ENCODE measurements at regions not wholly inside any gene's neighbourhood (a gene's known extent, or its start where the extent isn't known, plus 50 kb on each side); places are given as distances from the start of the nearest gene placed in this dataset.

- BruUV-seq (replicated peaks): no TSS peak
- no peak for DNase-seq
- H3K4me2 ChIP-seq: no peak overlapping the region
- intact Hi-C loops (cut with micrococcal nuclease; ENCODE audit: unreplicated experiment): no loop called here
- H3K4me3 ChIP-seq: no peak overlapping the region
- ChIA-PET CTCF (no interaction called here), POLR2A (ENCODE audit: unreplicated experiment) (no interaction called here)
- H3K4me1 ChIP-seq (replicated peaks; ENCODE audit: insufficient read depth): no peaks in the 10 kb centered on the region
- H3K36me3 ChIP-seq (ENCODE audit: low read depth): no peaks in the 10 kb centered on the region
- H3F3A ChIP-seq (ENCODE audit: insufficient read depth, low read depth): no peaks in the 10 kb centered on the region
- no peaks in the 10 kb centered on the region for H3K9me2 ChIP-seq (ENCODE audit: insufficient read depth)
- H3K27ac ChIP-seq: no peak overlapping the region
- no peak overlapping the region for H2AFZ ChIP-seq
- no peaks in the 10 kb centered on the region for H4K20me1 ChIP-seq (ENCODE audit: insufficient read depth)
- H3K9me3 ChIP-seq (ENCODE audit: insufficient read depth, low read depth): 0 out of 2 replicates have a peak, but pooled peaks cover 3% of the 10 kb centered on the region
- TF ChIP-seq CTCF (conservative IDR thresholded peaks at IDR 0.05) (no peak), EZH2 (IDR thresholded peaks at IDR 0.05; ENCODE audit: low read depth) (no peak)
- H3K27me3 ChIP-seq (ENCODE audit: insufficient read depth, low read depth): no peaks in the 10 kb centered on the region
- H3K79me2 ChIP-seq (ENCODE audit: low read depth): no peaks in the 10 kb centered on the region
Measured at GRCh38 chr1:193827516-193827915, 641.1 kb upstream of the B3GALT2 start.

DNA sequence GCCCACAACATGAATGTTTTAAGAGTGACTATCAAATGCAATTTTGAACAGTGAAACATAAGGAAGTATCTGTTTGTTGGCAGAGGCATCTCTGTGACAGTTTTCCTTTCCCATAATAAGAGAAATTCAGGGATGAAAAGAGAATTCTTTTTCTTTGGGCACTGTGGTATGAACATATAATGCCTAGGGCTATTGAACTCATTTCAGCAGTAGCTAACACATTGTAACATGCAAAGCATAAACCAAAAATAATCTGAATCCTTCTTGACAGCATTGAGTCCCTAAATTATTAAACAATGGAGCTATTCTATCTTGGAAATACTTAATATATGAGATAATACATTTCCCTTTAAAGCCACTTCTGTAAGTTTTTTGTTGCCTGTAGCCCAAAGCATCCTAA lies 633.0 kb upstream of the B3GALT2 start:
- TF ChIP-seq EZH2 (IDR thresholded peaks at IDR 0.05; ENCODE audit: low read depth) (no peak), CTCF (conservative IDR thresholded peaks at IDR 0.05) (no peak)
- BruUV-seq (replicated peaks): no TSS peak
- H3K4me2 ChIP-seq: no peak overlapping the region
- no peak for DNase-seq
- CTCF ChIA-PET: interaction anchor here (0.5 kb wide), 1 partner anchor 24 kb away, joined by 5 read pairs; no protein-coding TSS in a partner anchor
- no peaks in the 10 kb centered on the region for H3K9me3 ChIP-seq (ENCODE audit: insufficient read depth, low read depth)
- no peaks in the 10 kb centered on the region for H3K79me2 ChIP-seq (ENCODE audit: low read depth)
- H3K4me1 ChIP-seq (replicated peaks; ENCODE audit: insufficient read depth): no peaks in the 10 kb centered on the region
- no peaks in the 10 kb centered on the region for H3K36me3 ChIP-seq (ENCODE audit: low read depth)
- H3K27me3 ChIP-seq (ENCODE audit: insufficient read depth, low read depth): no peaks in the 10 kb centered on the region
- H2AFZ ChIP-seq: no peak overlapping the region
- no peak overlapping the region for H3K27ac ChIP-seq
- no peaks in the 10 kb centered on the region for H3K9me2 ChIP-seq (ENCODE audit: insufficient read depth)
- intact Hi-C loops (cut with micrococcal nuclease; ENCODE audit: unreplicated experiment): no loop called here
- H4K20me1 ChIP-seq (ENCODE audit: insufficient read depth): no peaks in the 10 kb centered on the region
- POLR2A ChIA-PET (ENCODE audit: unreplicated experiment): no interaction called here
- no peak overlapping the region for H3K4me3 ChIP-seq
- H3F3A ChIP-seq (ENCODE audit: insufficient read depth, low read depth): no peaks in the 10 kb centered on the region

DNA sequence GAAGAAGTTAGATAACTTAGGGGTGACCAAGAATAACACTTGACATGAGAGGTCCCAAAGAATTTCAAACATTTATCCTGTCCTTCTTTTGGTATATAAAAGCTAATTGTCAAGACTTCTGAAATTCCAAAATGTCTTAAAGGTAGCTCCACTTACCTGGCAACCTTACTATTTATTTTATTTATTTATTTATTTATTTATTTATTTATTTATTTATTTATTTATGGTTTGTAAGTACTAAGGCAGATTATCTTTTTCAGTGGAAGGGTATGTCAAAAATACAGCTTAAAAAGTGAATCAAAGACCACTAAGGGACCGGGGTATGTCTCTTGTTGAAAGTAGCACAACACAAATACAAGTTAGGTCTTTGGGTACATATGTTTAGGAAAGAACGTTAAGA lies 620.8 kb upstream of the B3GALT2 start:
- H3K79me2 ChIP-seq (ENCODE audit: low read depth): no peaks in the 10 kb centered on the region
- H4K20me1 ChIP-seq (ENCODE audit: insufficient read depth): no peaks in the 10 kb centered on the region
- no peaks in the 10 kb centered on the region for H3K27me3 ChIP-seq (ENCODE audit: insufficient read depth, low read depth)
- no peaks in the 10 kb centered on the region for H3K9me3 ChIP-seq (ENCODE audit: insufficient read depth, low read depth)
- POLR2A ChIA-PET (ENCODE audit: unreplicated experiment): no interaction called here
- intact Hi-C loops (cut with micrococcal nuclease; ENCODE audit: unreplicated experiment): no loop called here
- no peak overlapping the region for H3K4me3 ChIP-seq
- no peaks in the 10 kb centered on the region for H3K4me1 ChIP-seq (replicated peaks; ENCODE audit: insufficient read depth)
- H2AFZ ChIP-seq: no peak overlapping the region
- CTCF ChIA-PET: no interaction called here
- H3K4me2 ChIP-seq: no peak overlapping the region
- no peaks in the 10 kb centered on the region for H3K9me2 ChIP-seq (ENCODE audit: insufficient read depth)
- BruUV-seq (replicated peaks): no TSS peak
- DNase-seq: no peak
- TF ChIP-seq EZH2 (IDR thresholded peaks at IDR 0.05; ENCODE audit: low read depth) (no peak), CTCF (conservative IDR thresholded peaks at IDR 0.05) (no peak)
- no peak overlapping the region for H3K27ac ChIP-seq
- no peaks in the 10 kb centered on the region for H3K36me3 ChIP-seq (ENCODE audit: low read depth)
- no peaks in the 10 kb centered on the region for H3F3A ChIP-seq (ENCODE audit: insufficient read depth, low read depth)

Measured in PC-9 (cell line).